MM.1S (cell line): ENCODE measurements at regions not wholly inside any gene's neighbourhood (a gene's known extent, or its start where the extent isn't known, plus 50 kb on each side); places are given as distances from the start of the nearest gene placed in this dataset.

Experiments used
- DNase-seq: peaks from one replicate; pipeline ENCODE4 v3.0.0-alpha.2; 2015
- H2AFZ ChIP-seq: fragments of 300-600 bp; sonication (generic); 2 replicates; pipeline ENCODE4 v1.6.0; 2016; ENCODE audit warnings: antibody characterized with exemption, low read length
- H3F3A ChIP-seq: fragments of 300-600 bp; sonication (generic); 2 replicates; pipeline ENCODE4 v1.6.1; 2016; ENCODE audit warnings: mild to moderate bottlenecking, antibody characterized with exemption, low read length, moderate library complexity, mixed read lengths; ENCODE audit not compliant: insufficient read depth
- H3K27ac ChIP-seq: fragments of 300-600 bp; sonication (generic); 2 replicates; pipeline ENCODE4 v1.5.1; 2016; ENCODE audit warnings: mild to moderate bottlenecking, low read length
- H3K27me3 ChIP-seq: fragments of 300-600 bp; sonication (generic); replicated peaks from 2 replicates; pipeline ENCODE4 v1.6.0; 2016; ENCODE audit warnings: low read length; ENCODE audit not compliant: insufficient read depth
- H3K36me3 ChIP-seq: fragments of 300-600 bp; sonication (generic); replicated peaks from 2 replicates; pipeline ENCODE4 v1.6.1; 2016; ENCODE audit warnings: mild to moderate bottlenecking, low read length, mixed read lengths; ENCODE audit not compliant: insufficient read depth
- H3K4me1 ChIP-seq: fragments of 300-600 bp; sonication (generic); 2 replicates; pipeline ENCODE4 v1.6.1; 2016; ENCODE audit warnings: low read length, mixed read lengths
- H3K4me2 ChIP-seq: fragments of 300-600 bp; sonication (generic); 2 replicates; pipeline ENCODE4 v1.6.0; 2016; ENCODE audit warnings: low read depth, low read length
- H3K4me3 ChIP-seq: fragments of 300-600 bp; sonication (generic); 2 replicates; pipeline ENCODE4 v1.5.1; 2016; ENCODE audit warnings: low read length, mixed read lengths
- H3K79me2 ChIP-seq: fragments of 300-600 bp; sonication (generic); 2 replicates; pipeline ENCODE4 v1.6.1; 2016; ENCODE audit warnings: mixed run types, low read length, mixed read lengths
- H3K9ac ChIP-seq: fragments of 300-600 bp; sonication (generic); 2 replicates; pipeline ENCODE4 v1.6.1; 2016; ENCODE audit warnings: low read length, mixed read lengths
- H3K9me2 ChIP-seq: fragments of 300-600 bp; sonication (generic); replicated peaks from 2 replicates; pipeline ENCODE4 v1.6.1; 2016; ENCODE audit warnings: mild to moderate bottlenecking, low read length, mixed read lengths; ENCODE audit not compliant: insufficient read depth
- H3K9me3 ChIP-seq: fragments of 300-600 bp; sonication (generic); replicated peaks from 2 replicates; pipeline ENCODE4 v1.6.1; 2016; ENCODE audit warnings: mild to moderate bottlenecking, low read length, mixed read lengths; ENCODE audit not compliant: insufficient read depth
- H4K20me1 ChIP-seq: fragments of 300-600 bp; sonication (generic); 2 replicates; pipeline ENCODE4 v1.6.1; 2016; ENCODE audit warnings: mild to moderate bottlenecking, low read length, moderate library complexity, mixed read lengths; ENCODE audit not compliant: insufficient read depth
- CTCF ChIP-seq: fragments of 300-600 bp; sonication (generic); IDR thresholded peaks from 2 replicates; pipeline ENCODE4 v1.5.1; 2016; ENCODE audit warnings: antibody characterized with exemption, low read length, mixed read lengths
- EZH2 ChIP-seq: fragments of 300-600 bp; sonication (generic); optimal IDR thresholded peaks from 2 replicates; pipeline ENCODE3; 2017; ENCODE audit warnings: low read depth, mild to moderate bottlenecking, antibody characterized with exemption, low read length, mixed read lengths
- EZH2phosphoT487 ChIP-seq: fragments of 300-600 bp; sonication (generic); IDR thresholded peaks from 2 replicates; pipeline ENCODE4 v1.6.1; 2018; ENCODE audit warnings: antibody characterized with exemption, low read length

- no peaks in the 10 kb centered on the region for H4K20me1 ChIP-seq
- no peaks in the 10 kb centered on the region for H3K27me3 ChIP-seq
- no peak overlapping the region for H3K4me3 ChIP-seq
- no peaks in the 10 kb centered on the region for H3K36me3 ChIP-seq
- no peak overlapping the region for H3K27ac ChIP-seq
- no peaks in the 10 kb centered on the region for H3K9me3 ChIP-seq
- H2AFZ ChIP-seq: no peak overlapping the region
- no peak for DNase-seq
- no peaks in the 10 kb centered on the region for H3F3A ChIP-seq
- H3K4me1 ChIP-seq: no peaks in the 10 kb centered on the region
- H3K4me2 ChIP-seq: no peak overlapping the region
- TF ChIP-seq EZH2phosphoT487 (no peak), EZH2 (no peak), CTCF (no peak)
- H3K9me2 ChIP-seq: no peaks in the 10 kb centered on the region
- no peaks in the 10 kb centered on the region for H3K79me2 ChIP-seq
- no peak overlapping the region for H3K9ac ChIP-seq
Measured at GRCh38 chr4:165662341-165662740, 210.7 kb upstream of the TLL1 start.

GRCh38 chr4:165663411-165663810 lies 209.6 kb upstream of the TLL1 start:
- Histone ChIP-seq H3K9ac (no peak overlapping the region), H3F3A (no peaks in the 10 kb centered on the region), H3K4me2 (no peak overlapping the region), H3K9me3 (no peaks in the 10 kb centered on the region), H3K27ac (no peak overlapping the region), H3K4me1 (no peaks in the 10 kb centered on the region), H3K4me3 (no peak overlapping the region), H4K20me1 (no peaks in the 10 kb centered on the region), H3K79me2 (no peaks in the 10 kb centered on the region), H3K36me3 (no peaks in the 10 kb centered on the region), H3K27me3 (no peaks in the 10 kb centered on the region), H2AFZ (no peak overlapping the region), H3K9me2 (no peaks in the 10 kb centered on the region)
- no peak for DNase-seq
- TF ChIP-seq CTCF: no peak
- TF ChIP-seq EZH2: no peak
- no peak for TF ChIP-seq EZH2phosphoT487

- no peaks in the 10 kb centered on the region for H3K36me3 ChIP-seq
- TF ChIP-seq EZH2: no peak
- TF ChIP-seq CTCF: no peak
- no peak for TF ChIP-seq EZH2phosphoT487
Measured at GRCh38 chr4:165666836-165667235, 206.2 kb upstream of the TLL1 start.

More at GRCh38 chr4:165666836-165667235, 206.2 kb upstream of the TLL1 start:
- Histone ChIP-seq H3K4me1 (no peaks in the 10 kb centered on the region), H3K4me3 (no peak overlapping the region), H3K79me2 (no peaks in the 10 kb centered on the region), H3K27me3 (no peaks in the 10 kb centered on the region), H3K9me2 (no peaks in the 10 kb centered on the region), H3F3A (no peaks in the 10 kb centered on the region), H3K9ac (no peak overlapping the region), H3K4me2 (no peak overlapping the region), H3K27ac (no peak overlapping the region), H4K20me1 (no peaks in the 10 kb centered on the region), H3K9me3 (no peaks in the 10 kb centered on the region), H2AFZ (no peak overlapping the region)
- DNase-seq: no peak
